ENCODE measurements at regions not wholly inside any gene's neighbourhood (a gene's known extent, or its start where the extent isn't known, plus 50 kb on each side); places are given as distances from the start of the nearest gene placed in this dataset.

GRCh38 chr2:49585921-49586320, 431.6 kb upstream of the FSHR start:
- no peak for TF ChIP-seq SIN3A (IDR thresholded peaks at IDR 0.05; ENCODE audit: borderline replicate concordance, insufficient read depth, low read depth, low read length)
- TF ChIP-seq CTCF (IDR thresholded peaks at IDR 0.05), result no peak
- TF ChIP-seq TCF7L2 (IDR thresholded peaks at IDR 0.05; ENCODE audit: low read depth, low read length), result no peak
- no peak for TF ChIP-seq REST (IDR thresholded peaks at IDR 0.05; ENCODE audit: insufficient read depth in 1 of 2, low read depth in 2 of 2, low read length in 1 of 2)

Measured in Panc1 (cell line).